ENCODE measurements at regions not wholly inside any gene's neighbourhood (a gene's known extent, or its start where the extent isn't known, plus 50 kb on each side); places are given as distances from the start of the nearest gene placed in this dataset.

DNA sequence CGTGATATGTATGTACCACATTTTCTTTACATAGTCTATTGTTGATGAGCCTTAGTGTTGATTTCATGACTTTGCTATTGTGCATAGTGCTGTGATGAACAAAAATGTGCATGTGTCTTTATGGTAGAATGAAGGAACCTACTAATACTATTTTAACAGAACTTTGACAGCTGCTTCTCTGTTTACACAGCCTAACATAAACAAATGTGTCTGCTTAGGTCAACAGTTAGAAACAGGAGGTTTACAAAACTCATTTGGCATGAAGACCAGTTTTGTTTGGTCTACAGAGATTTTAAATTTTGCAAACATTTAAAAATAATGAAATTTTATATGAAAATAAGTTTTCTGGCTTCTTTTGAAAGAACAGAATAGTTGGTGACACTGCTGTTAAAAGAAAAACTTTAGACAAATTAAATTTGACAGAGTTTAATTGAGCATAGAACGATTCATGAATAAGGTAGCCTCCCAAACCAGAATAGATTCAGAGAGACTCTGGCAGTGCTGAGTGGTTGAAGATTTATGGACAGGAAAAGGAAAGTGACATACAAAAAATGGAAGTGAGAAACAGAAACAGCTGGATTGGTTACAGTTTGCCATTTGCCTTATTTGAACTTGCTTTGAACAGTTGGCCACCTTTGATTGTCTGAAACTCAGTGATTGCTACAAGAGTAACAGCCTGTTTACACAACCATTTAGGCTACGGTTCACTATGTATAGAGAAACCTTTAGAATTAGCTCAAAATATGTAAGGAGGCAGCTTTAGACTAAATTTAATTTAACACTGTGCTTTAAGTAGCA lies 715.8 kb upstream of the HS3ST5 start:
- TF ChIP-seq, protein P1, sequence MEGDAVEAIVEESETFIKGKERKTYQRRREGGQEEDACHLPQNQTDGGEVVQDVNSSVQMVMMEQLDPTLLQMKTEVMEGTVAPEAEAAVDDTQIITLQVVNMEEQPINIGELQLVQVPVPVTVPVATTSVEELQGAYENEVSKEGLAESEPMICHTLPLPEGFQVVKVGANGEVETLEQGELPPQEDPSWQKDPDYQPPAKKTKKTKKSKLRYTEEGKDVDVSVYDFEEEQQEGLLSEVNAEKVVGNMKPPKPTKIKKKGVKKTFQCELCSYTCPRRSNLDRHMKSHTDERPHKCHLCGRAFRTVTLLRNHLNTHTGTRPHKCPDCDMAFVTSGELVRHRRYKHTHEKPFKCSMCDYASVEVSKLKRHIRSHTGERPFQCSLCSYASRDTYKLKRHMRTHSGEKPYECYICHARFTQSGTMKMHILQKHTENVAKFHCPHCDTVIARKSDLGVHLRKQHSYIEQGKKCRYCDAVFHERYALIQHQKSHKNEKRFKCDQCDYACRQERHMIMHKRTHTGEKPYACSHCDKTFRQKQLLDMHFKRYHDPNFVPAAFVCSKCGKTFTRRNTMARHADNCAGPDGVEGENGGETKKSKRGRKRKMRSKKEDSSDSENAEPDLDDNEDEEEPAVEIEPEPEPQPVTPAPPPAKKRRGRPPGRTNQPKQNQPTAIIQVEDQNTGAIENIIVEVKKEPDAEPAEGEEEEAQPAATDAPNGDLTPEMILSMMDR (IDR thresholded peaks at IDR 0.05 in 2 of 3, conservative IDR thresholded peaks at IDR 0.05 in 1 of 3; ENCODE audit: control insufficient read depth in 2 of 3, extremely low read depth in 1 of 3, insufficient read depth in 1 of 3, low read depth in 3 of 3, low read length in 3 of 3), result no peak
- TF ChIP-seq GABPA (IDR thresholded peaks at IDR 0.05; ENCODE audit: low read depth), result no peak
- TF ChIP-seq, protein P2, sequence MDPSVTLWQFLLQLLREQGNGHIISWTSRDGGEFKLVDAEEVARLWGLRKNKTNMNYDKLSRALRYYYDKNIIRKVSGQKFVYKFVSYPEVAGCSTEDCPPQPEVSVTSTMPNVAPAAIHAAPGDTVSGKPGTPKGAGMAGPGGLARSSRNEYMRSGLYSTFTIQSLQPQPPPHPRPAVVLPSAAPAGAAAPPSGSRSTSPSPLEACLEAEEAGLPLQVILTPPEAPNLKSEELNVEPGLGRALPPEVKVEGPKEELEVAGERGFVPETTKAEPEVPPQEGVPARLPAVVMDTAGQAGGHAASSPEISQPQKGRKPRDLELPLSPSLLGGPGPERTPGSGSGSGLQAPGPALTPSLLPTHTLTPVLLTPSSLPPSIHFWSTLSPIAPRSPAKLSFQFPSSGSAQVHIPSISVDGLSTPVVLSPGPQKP (IDR thresholded peaks at IDR 0.05; ENCODE audit: low read depth, low read length), result no peak
- TF ChIP-seq, protein P3, sequence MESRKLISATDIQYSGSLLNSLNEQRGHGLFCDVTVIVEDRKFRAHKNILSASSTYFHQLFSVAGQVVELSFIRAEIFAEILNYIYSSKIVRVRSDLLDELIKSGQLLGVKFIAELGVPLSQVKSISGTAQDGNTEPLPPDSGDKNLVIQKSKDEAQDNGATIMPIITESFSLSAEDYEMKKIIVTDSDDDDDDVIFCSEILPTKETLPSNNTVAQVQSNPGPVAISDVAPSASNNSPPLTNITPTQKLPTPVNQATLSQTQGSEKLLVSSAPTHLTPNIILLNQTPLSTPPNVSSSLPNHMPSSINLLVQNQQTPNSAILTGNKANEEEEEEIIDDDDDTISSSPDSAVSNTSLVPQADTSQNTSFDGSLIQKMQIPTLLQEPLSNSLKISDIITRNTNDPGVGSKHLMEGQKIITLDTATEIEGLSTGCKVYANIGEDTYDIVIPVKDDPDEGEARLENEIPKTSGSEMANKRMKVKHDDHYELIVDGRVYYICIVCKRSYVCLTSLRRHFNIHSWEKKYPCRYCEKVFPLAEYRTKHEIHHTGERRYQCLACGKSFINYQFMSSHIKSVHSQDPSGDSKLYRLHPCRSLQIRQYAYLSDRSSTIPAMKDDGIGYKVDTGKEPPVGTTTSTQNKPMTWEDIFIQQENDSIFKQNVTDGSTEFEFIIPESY (IDR thresholded peaks at IDR 0.05), result no peak
- TF ChIP-seq IKZF1 (conservative IDR thresholded peaks at IDR 0.05), result peak; percentile 52
- TF ChIP-seq, protein P4, sequence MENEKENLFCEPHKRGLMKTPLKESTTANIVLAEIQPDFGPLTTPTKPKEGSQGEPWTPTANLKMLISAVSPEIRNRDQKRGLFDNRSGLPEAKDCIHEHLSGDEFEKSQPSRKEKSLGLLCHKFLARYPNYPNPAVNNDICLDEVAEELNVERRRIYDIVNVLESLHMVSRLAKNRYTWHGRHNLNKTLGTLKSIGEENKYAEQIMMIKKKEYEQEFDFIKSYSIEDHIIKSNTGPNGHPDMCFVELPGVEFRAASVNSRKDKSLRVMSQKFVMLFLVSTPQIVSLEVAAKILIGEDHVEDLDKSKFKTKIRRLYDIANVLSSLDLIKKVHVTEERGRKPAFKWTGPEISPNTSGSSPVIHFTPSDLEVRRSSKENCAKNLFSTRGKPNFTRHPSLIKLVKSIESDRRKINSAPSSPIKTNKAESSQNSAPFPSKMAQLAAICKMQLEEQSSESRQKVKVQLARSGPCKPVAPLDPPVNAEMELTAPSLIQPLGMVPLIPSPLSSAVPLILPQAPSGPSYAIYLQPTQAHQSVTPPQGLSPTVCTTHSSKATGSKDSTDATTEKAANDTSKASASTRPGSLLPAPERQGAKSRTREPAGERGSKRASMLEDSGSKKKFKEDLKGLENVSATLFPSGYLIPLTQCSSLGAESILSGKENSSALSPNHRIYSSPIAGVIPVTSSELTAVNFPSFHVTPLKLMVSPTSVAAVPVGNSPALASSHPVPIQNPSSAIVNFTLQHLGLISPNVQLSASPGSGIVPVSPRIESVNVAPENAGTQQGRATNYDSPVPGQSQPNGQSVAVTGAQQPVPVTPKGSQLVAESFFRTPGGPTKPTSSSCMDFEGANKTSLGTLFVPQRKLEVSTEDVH (IDR thresholded peaks at IDR 0.05; ENCODE audit: low read depth, partially characterized antibody), result no peak
- no peak for TF ChIP-seq TCF7 (IDR thresholded peaks at IDR 0.05; ENCODE audit: borderline replicate concordance)
- no peak for TF ChIP-seq YY1 (IDR thresholded peaks at IDR 0.05; ENCODE audit: low read depth, low read length)
- no peak for TF ChIP-seq TAF1 (IDR thresholded peaks at IDR 0.05; ENCODE audit: borderline replicate concordance, low read depth, low read length)
- no peak for TF ChIP-seq HDAC2 (IDR thresholded peaks at IDR 0.05)
